Mesenchymal stem cell (in vitro differentiated cells and primary cell): ENCODE measurements at regions not wholly inside any gene's neighbourhood (a gene's known extent, or its start where the extent isn't known, plus 50 kb on each side); places are given as distances from the start of the nearest gene placed in this dataset.

ENCODE experiments used
- DNase-seq: peaks from one replicate; pipeline ENCODE4 v3.0.0-alpha.2; 2013
- H2AFZ ChIP-seq: one replicate; pipeline ENCODE4 v1.6.1; 2013; ENCODE audit warnings: low read depth, mild to moderate bottlenecking, control low read depth, inconsistent platforms, low read length, moderate library complexity
- H2AK5ac ChIP-seq: 2 replicates; pipeline ENCODE4 v1.6.1; 2013; ENCODE audit warnings: low read length, moderate library complexity, mild to moderate bottlenecking, inconsistent platforms; ENCODE audit not compliant: severe bottlenecking
- H2BK120ac ChIP-seq: one replicate; pipeline ENCODE4 v1.6.1; 2013; ENCODE audit warnings: low read depth, mild to moderate bottlenecking, inconsistent platforms, low read length, moderate library complexity
- H2BK12ac ChIP-seq, 2 experiments: one replicate each; pipeline ENCODE4 v1.6.1; 2013; ENCODE audit warnings: inconsistent platforms in 2 of 2, low read length in 2 of 2, mild to moderate bottlenecking in 2 of 2, moderate library complexity in 2 of 2, control low read depth in 1 of 2
- H2BK15ac ChIP-seq: one replicate; pipeline ENCODE4 v1.6.1; 2013; ENCODE audit warnings: mild to moderate bottlenecking, low read depth, inconsistent platforms; ENCODE audit not compliant: poor library complexity, severe bottlenecking
- H2BK5ac ChIP-seq: 2 replicates; pipeline ENCODE4 v1.6.1; 2013; ENCODE audit warnings: low read depth, mild to moderate bottlenecking, low read length, control low read depth, inconsistent platforms; ENCODE audit not compliant: poor library complexity, severe bottlenecking
- H3K14ac ChIP-seq, 2 experiments: one replicate each; pipeline ENCODE4 v1.6.1; 2013; ENCODE audit warnings: inconsistent platforms in 2 of 2, low read length in 2 of 2, control low read depth in 1 of 2, mild to moderate bottlenecking in 1 of 2, moderate library complexity in 1 of 2
- H3K18ac ChIP-seq, 2 experiments: one replicate each; pipeline ENCODE4 v1.6.1; 2013; ENCODE audit warnings: inconsistent platforms in 2 of 2, low read length in 2 of 2, control low read depth in 1 of 2, low read depth in 1 of 2, mild to moderate bottlenecking in 1 of 2
- H3K23ac ChIP-seq, 2 experiments: one replicate each; pipeline ENCODE4 v1.6.1; 2013; ENCODE audit warnings: inconsistent platforms in 2 of 2, low read length in 2 of 2, mild to moderate bottlenecking in 2 of 2, moderate library complexity in 2 of 2, control low read depth in 1 of 2
- H3K27ac ChIP-seq: 2 replicates; pipeline ENCODE4 v1.5.1; 2013; ENCODE audit warnings: mild to moderate bottlenecking, moderate library complexity, low read length, control low read depth, inconsistent platforms; ENCODE audit not compliant: poor library complexity, severe bottlenecking
- H3K27me3 ChIP-seq, 2 experiments: 2 replicates each; pipeline versions ENCODE4 v1.6.1 to v1.7.0; 2013; ENCODE audit warnings: low read length in 2 of 2, mild to moderate bottlenecking in 2 of 2, moderate library complexity in 2 of 2, control low read depth in 1 of 2, inconsistent platforms in 1 of 2; ENCODE audit not compliant: control insufficient read depth in 1 of 2, insufficient read depth in 1 of 2
- H3K36me3 ChIP-seq, 2 experiments: 2 replicates each; pipeline versions ENCODE4 v1.6.1 to v1.7.0; 2013; ENCODE audit warnings: low read length in 2 of 2, control low read depth in 1 of 2, inconsistent platforms in 1 of 2, low read depth in 1 of 2, mild to moderate bottlenecking in 1 of 2; ENCODE audit not compliant: insufficient read depth in 2 of 2, control insufficient read depth in 1 of 2
- H3K4ac ChIP-seq, 2 experiments: one replicate each; pipeline ENCODE4 v1.6.1; 2013; ENCODE audit warnings: inconsistent platforms in 2 of 2, low read length in 2 of 2, mild to moderate bottlenecking in 2 of 2, moderate library complexity in 2 of 2, control low read depth in 1 of 2, low read depth in 1 of 2
- H3K4me1 ChIP-seq: 2 replicates; pipeline ENCODE4 v1.6.1; 2013; ENCODE audit warnings: low read depth, low read length, control low read depth; ENCODE audit not compliant: control insufficient read depth, insufficient read depth
- H3K4me2 ChIP-seq: 2 replicates; pipeline ENCODE4 v1.6.1; 2013; ENCODE audit warnings: low read length, mild to moderate bottlenecking, inconsistent platforms; ENCODE audit not compliant: poor library complexity, severe bottlenecking
- H3K4me3 ChIP-seq, 2 experiments: 2 replicates each; pipeline versions ENCODE4 v1.5.1 to v1.7.0; 2013; ENCODE audit warnings: low read length in 2 of 2, mild to moderate bottlenecking in 2 of 2, control low read depth in 1 of 2, low read depth in 1 of 2; ENCODE audit not compliant: insufficient read depth in 1 of 2
- H3K79me1 ChIP-seq: replicated peaks from 2 replicates; pipeline ENCODE4 v1.6.1; 2013; ENCODE audit warnings: mild to moderate bottlenecking, control low read depth, low read length, inconsistent platforms; ENCODE audit not compliant: poor library complexity, severe bottlenecking
- H3K9ac ChIP-seq: 2 replicates; pipeline ENCODE4 v1.7.0; 2013; ENCODE audit warnings: mild to moderate bottlenecking, low read length, moderate library complexity
- H3K9me3 ChIP-seq: 2 replicates; pipeline ENCODE4 v1.7.0; 2013; ENCODE audit warnings: mild to moderate bottlenecking, low read length; ENCODE audit not compliant: control insufficient read depth
- H4K8ac ChIP-seq: one replicate; pipeline ENCODE4 v1.6.1; 2013; ENCODE audit warnings: inconsistent platforms, mild to moderate bottlenecking, low read length, moderate library complexity
- H4K91ac ChIP-seq: one replicate; pipeline ENCODE4 v1.6.1; 2013; ENCODE audit warnings: mild to moderate bottlenecking, low read length, inconsistent platforms
- whole genome bisulfite sequencing: methylation state at CpG from one replicate; pipeline ENCODE4 v1.1.7; 2013; ENCODE audit warnings: mixed read lengths; 5-methylcytosine and 5-hydroxymethylcytosine counted together

DNA sequence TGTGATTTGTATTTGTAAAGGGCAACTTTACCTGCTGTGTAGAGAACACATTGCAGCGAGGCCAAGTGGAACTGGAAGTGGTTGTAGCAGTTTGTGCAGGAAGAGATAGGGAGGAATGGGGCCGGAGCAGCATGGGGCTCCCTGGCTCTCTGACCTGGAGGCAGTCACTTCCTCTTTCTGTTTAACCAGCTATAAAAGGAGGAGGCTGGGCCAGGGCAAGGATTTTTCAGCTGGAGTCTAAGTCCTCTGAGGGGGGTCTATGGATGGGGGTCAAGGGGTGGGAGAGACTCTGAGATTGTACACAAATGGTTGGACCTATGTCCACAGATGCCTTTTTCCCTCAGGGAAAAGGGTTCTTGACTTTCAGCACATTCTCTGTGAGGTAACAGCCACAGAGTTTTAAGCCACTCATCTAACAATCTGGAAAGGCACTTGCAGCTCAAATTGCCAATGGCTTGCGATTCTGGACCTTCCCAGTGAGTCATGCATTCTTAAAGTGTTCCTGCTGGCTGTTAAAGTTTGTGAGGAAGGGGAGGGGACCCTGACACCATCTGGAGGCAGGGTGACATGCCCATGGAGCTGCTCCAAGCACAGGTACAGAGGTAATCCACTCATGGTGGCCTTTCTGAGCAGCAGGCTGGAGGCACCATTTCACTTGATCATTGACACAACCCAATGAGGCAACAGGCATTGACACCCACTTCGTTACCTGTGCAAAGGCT lies 347.0 kb downstream of the CYRIA start:
- 28% methylated on average over 4 of the region's 4 CpGs for WGBS
- Histone ChIP-seq H3K79me1 (no peaks in the 10 kb centered on the region), H3K27me3 (peaks cover 3 to 6% of the 10 kb centered on the region in 2 experiments), H3K4me3 (no peak overlapping the region), H2AFZ (no peak overlapping the region), H3K18ac (no peak overlapping the region), H3K9me3 (no peaks in the 10 kb centered on the region), H3K9ac (no peak overlapping the region), H2BK15ac (no peak overlapping the region), H3K4me2 (no peak overlapping the region), H3K4me1 (peaks cover 12% of the 10 kb centered on the region), H3K23ac (no peak overlapping the region), H4K8ac (no peak overlapping the region), H3K4ac (no peak overlapping the region), H2BK120ac (no peak overlapping the region), H2BK12ac (no peak overlapping the region), H2BK5ac (no peak overlapping the region), H2AK5ac (no peak overlapping the region), H4K91ac (no peak overlapping the region), H3K27ac (no peak overlapping the region), H3K36me3 (no peaks in the 10 kb centered on the region), H3K14ac (no peak overlapping the region)
- DNase-seq = no peak

GRCh38 chr2:16318051-16318450 lies 347.6 kb downstream of the CYRIA start:
- Histone ChIP-seq H3K79me1 (no peaks in the 10 kb centered on the region), H2BK15ac (no peak overlapping the region), H2BK12ac (no peak overlapping the region), H3K18ac (no peak overlapping the region), H3K4me3 (no peak overlapping the region), H3K27ac (no peak overlapping the region), H2AK5ac (no peak overlapping the region), H3K36me3 (no peaks in the 10 kb centered on the region), H3K4me2 (no peak overlapping the region), H2BK120ac (no peak overlapping the region), H4K91ac (no peak overlapping the region), H3K9ac (no peak overlapping the region), H3K27me3 (peaks cover 3 to 6% of the 10 kb centered on the region in 2 experiments), H3K14ac (no peak overlapping the region), H3K23ac (no peak overlapping the region), H3K4me1 (peaks cover 12% of the 10 kb centered on the region), H4K8ac (no peak overlapping the region), H3K4ac (no peak overlapping the region), H2AFZ (no peak overlapping the region), H3K9me3 (no peaks in the 10 kb centered on the region), H2BK5ac (no peak overlapping the region)
- no peak for DNase-seq
- 77% methylated on average over 4 of the region's 4 CpGs for WGBS

DNA sequence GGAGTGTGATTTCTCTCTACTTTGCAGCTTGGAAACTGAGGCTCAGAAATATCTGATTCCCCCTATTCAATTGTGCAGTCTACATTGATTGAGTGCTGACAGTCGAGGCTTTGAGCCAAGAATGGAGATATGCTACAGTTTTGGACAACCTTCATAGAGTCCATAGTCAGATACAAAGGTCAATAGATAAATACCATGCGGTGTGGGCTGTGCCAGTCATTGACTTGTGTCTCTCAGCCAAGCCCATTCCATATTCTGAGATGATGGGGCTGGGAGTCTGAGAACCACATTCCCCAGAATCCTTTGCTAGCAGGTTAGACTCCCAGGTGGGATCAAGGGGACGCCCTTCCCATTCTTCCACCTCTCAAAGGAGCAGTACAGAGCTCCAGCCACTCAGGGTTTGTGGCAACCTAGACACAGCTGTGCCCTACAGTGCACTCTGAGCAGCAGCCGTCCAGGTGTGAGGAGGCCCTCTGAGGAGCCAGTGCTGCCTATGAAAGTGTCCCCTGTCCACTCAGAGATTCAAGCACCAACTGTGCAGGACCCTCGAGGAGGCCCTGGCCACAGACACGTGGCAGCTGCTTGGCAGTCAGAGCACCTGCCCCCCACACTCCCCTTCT lies 348.3 kb downstream of the CYRIA start:
- no peak overlapping the region for H3K4ac ChIP-seq
- no peak overlapping the region for H3K14ac ChIP-seq
- H3K18ac ChIP-seq = no peak overlapping the region
- no peaks in the 10 kb centered on the region for H3K9me3 ChIP-seq
- DNase-seq = no peak
- H2BK120ac ChIP-seq = no peak overlapping the region
- no peak overlapping the region for H3K27ac ChIP-seq
- H3K79me1 ChIP-seq = no peaks in the 10 kb centered on the region
- H3K4me2 ChIP-seq = no peak overlapping the region
- H2BK15ac ChIP-seq = no peak overlapping the region
- H2AFZ ChIP-seq = no peak overlapping the region
- no peak overlapping the region for H3K4me3 ChIP-seq
- H3K36me3 ChIP-seq = no peaks in the 10 kb centered on the region
- no peak overlapping the region for H2AK5ac ChIP-seq
- H4K91ac ChIP-seq = no peak overlapping the region
- WGBS = 71% methylated on average over 6 of the region's 6 CpGs
- H3K4me1 ChIP-seq = peaks cover 12% of the 10 kb centered on the region
- H2BK12ac ChIP-seq = no peak overlapping the region
- no peak overlapping the region for H4K8ac ChIP-seq
- peaks cover 3 to 6% of the 10 kb centered on the region in 2 experiments for H3K27me3 ChIP-seq
- H3K23ac ChIP-seq = no peak overlapping the region
- H3K9ac ChIP-seq = no peak overlapping the region
- H2BK5ac ChIP-seq = no peak overlapping the region

DNA sequence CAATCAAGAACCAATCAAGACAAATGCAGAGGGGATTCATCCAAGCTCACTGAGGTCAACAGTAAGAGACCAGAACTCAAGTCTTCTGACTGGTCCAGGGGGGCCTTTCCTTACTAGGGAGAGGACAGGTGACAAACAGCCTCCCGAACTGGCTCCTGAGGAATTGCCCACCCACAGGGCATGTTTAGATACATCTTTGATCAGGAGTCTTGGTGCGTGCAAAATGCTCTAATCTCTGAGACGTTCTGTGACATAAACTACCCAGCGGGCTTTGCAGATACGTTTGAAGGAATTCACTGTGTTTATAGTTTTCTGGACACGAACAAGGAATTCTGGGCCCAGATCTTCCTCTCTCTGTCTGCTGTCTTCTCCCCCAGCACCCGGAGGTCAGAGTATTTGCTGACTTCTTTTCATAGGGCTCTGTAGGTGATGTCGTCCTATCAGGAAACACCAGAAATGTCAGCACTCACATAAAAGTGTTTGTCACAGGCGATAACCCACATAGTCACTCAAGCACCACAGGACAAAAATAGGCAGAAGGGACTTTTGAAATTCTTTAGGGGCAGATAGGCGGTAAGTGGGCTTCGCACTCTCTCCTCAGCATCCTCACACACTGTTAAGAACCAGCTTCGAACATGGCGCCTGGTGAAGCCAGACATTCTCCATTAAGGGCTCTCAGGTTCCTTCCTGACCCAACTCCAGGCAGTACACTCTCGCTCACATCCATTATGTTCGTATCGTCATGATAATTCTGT lies 349.0 kb downstream of the CYRIA start:
- H3K4ac ChIP-seq = no peak overlapping the region

More for the DNA sequence above, 349.0 kb downstream of the CYRIA start:
- no peak overlapping the region for H3K9ac ChIP-seq
- no peaks in the 10 kb centered on the region for H3K9me3 ChIP-seq
- no peak overlapping the region for H3K18ac ChIP-seq
- no peak overlapping the region for H3K4me3 ChIP-seq
- H3K23ac ChIP-seq = no peak overlapping the region
- no peaks in the 10 kb centered on the region for H3K79me1 ChIP-seq
- no peak overlapping the region for H2BK5ac ChIP-seq
- H2AFZ ChIP-seq = no peak overlapping the region
- H2BK120ac ChIP-seq = no peak overlapping the region
- DNase-seq = no peak
- no peak overlapping the region for H2BK15ac ChIP-seq
- H2AK5ac ChIP-seq = no peak overlapping the region
- H3K36me3 ChIP-seq = no peaks in the 10 kb centered on the region
- 89% methylated on average over 12 of the region's 16 CpGs for WGBS
- H3K27ac ChIP-seq = no peak overlapping the region
- H3K27me3 ChIP-seq = peaks cover 3 to 6% of the 10 kb centered on the region in 2 experiments
- H4K8ac ChIP-seq = no peak overlapping the region
- no peak overlapping the region for H3K14ac ChIP-seq
- H2BK12ac ChIP-seq = no peak overlapping the region
- no peak overlapping the region for H3K4me2 ChIP-seq
- no peak overlapping the region for H4K91ac ChIP-seq
- peaks cover 12% of the 10 kb centered on the region for H3K4me1 ChIP-seq
